ENCODE measurements at regions not wholly inside any gene's neighbourhood (a gene's known extent, or its start where the extent isn't known, plus 50 kb on each side); places are given as distances from the start of the nearest gene placed in this dataset.
"Not testable (repeated sequence)": the region's sequence is repeated elsewhere in the genome, so short reads cannot be mapped to it uniquely, and the experiment has no call there.

GRCh38 chr1:59199719-59200376 lies 97.0 kb upstream of the FGGY start:
- no peak for TF ChIP-seq CTCF (IDR thresholded peaks at IDR 0.05; ENCODE audit: insufficient read depth, low read length, missing control alignments)
- CTCF ChIA-PET = interaction anchor here (1.0 kb wide), 1 partner anchor 13 kb away, joined by 3 read pairs; no protein-coding TSS in a partner anchor
- H3K4me3 ChIP-seq (ENCODE audit: low read depth, low read length) = no peak overlapping the region
- POLR2A ChIA-PET = no interaction called here
- no peak for DNase-seq (ENCODE audit: low read depth, low spot score)

- ChIA-PET CTCF (no interaction called here), POLR2A (no interaction called here)
- TF ChIP-seq CTCF (IDR thresholded peaks at IDR 0.05; ENCODE audit: insufficient read depth, low read length, missing control alignments) = no peak
- H3K4me3 ChIP-seq (ENCODE audit: low read depth, low read length) = no peak overlapping the region
- no peak for DNase-seq (ENCODE audit: low read depth, low spot score)
Observed at GRCh38 chr1:59201341-59201740, 95.6 kb upstream of the FGGY start.

- no peak overlapping the region for H3K4me3 ChIP-seq (ENCODE audit: low read depth, low read length)
- ChIA-PET POLR2A (no interaction called here), CTCF (no interaction called here)
Observed at GRCh38 chr1:59202455-59202854, 94.4 kb upstream of the FGGY start.

GRCh38 chr1:59204001-59204400 lies 92.9 kb upstream of the FGGY start:
- POLR2A ChIA-PET = no interaction called here
- no peak overlapping the region for H3K4me3 ChIP-seq (ENCODE audit: low read depth, low read length)
- TF ChIP-seq CTCF (IDR thresholded peaks at IDR 0.05; ENCODE audit: insufficient read depth, low read length, missing control alignments) = no peak
- no peak for DNase-seq (ENCODE audit: low read depth, low spot score)
- CTCF ChIA-PET = no interaction called here

More at GRCh38 chr1:59202455-59202854, 94.4 kb upstream of the FGGY start:
- TF ChIP-seq CTCF (IDR thresholded peaks at IDR 0.05; ENCODE audit: insufficient read depth, low read length, missing control alignments) = no peak
- DNase-seq (ENCODE audit: low read depth, low spot score) = no peak

GRCh38 chr1:59206616-59207015 lies 90.3 kb upstream of the FGGY start:
- H3K4me3 ChIP-seq (ENCODE audit: low read depth, low read length); CTCF ChIA-PET; DNase-seq (ENCODE audit: low read depth, low spot score); POLR2A ChIA-PET: not testable (repeated sequence)

- POLR2A ChIA-PET; DNase-seq (ENCODE audit: low read depth, low spot score); CTCF ChIA-PET; H3K4me3 ChIP-seq (ENCODE audit: low read depth, low read length): not testable (repeated sequence)
Observed at GRCh38 chr1:59210430-59210829, 86.5 kb upstream of the FGGY start.

GRCh38 chr1:59212706-59213105 lies 84.2 kb upstream of the FGGY start:
- ChIA-PET POLR2A (no interaction called here), CTCF (no interaction called here)
- H3K4me3 ChIP-seq (ENCODE audit: low read depth, low read length) = no peak overlapping the region
- TF ChIP-seq CTCF (IDR thresholded peaks at IDR 0.05; ENCODE audit: insufficient read depth, low read length, missing control alignments) = no peak
- DNase-seq (ENCODE audit: low read depth, low spot score) = no peak
